ENCODE measurements at regions not wholly inside any gene's neighbourhood (a gene's known extent, or its start where the extent isn't known, plus 50 kb on each side); places are given as distances from the start of the nearest gene placed in this dataset.
A peak's percentile ranks its signal among the peaks of the same experiment; 100 is the strongest.

- no peak for ATAC-seq
Observed at GRCh38 chr15:36365963-36366362, 213.5 kb upstream of the CDIN1 start.

GRCh38 chr15:36370051-36370730, 209.2 kb upstream of the CDIN1 start:
- no peak for ATAC-seq

GRCh38 chr15:36370731-36371112, 208.7 kb upstream of the CDIN1 start:
- no peak for ATAC-seq

- ATAC-seq, result no peak
Observed at GRCh38 chr15:36371509-36371908, 207.9 kb upstream of the CDIN1 start.

- no peak for ATAC-seq
Observed at GRCh38 chr15:36372968-36373367, 206.5 kb upstream of the CDIN1 start.

DNA sequence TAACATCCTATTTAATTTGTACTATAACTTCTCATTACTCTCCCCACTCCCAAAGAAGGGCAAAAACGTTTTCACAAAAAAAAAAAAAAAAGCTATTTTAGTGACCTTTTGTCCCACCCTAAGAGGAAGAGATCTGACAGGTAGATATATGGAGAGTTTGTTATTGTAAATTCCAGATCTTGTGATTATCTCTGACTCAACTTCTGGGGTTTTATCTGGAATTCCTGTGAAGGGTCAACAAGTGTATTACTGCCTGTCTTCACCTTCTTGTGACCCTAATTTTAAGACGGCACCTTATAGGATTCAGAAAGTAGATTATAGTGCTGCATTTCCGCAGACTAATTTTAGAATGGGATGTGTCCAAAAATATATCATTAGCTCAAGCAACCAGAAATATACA, 205.9 kb upstream of the CDIN1 start:
- ATAC-seq, result no peak

- no peak for ATAC-seq
Observed at GRCh38 chr15:36389107-36389506, 190.3 kb upstream of the CDIN1 start.

DNA sequence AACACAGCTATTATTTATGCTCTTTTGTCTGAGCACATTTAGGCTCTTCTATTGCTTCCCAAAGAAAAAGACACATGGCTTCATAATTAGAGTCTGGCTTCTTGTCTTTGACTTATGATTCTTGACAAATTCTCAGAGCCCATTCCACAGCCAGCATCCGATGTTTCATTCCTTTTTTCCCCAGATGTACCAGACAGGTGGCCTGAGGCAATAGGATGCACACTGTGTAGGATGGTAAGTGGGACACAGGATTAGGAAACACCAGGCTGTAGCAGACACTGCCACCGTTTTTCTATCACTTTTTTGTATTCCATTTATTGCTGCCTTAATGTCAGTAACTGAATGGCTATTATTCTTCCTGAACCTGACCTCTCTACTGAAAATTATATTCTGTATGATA, 188.9 kb upstream of the CDIN1 start:
- no peak for ATAC-seq

DNA sequence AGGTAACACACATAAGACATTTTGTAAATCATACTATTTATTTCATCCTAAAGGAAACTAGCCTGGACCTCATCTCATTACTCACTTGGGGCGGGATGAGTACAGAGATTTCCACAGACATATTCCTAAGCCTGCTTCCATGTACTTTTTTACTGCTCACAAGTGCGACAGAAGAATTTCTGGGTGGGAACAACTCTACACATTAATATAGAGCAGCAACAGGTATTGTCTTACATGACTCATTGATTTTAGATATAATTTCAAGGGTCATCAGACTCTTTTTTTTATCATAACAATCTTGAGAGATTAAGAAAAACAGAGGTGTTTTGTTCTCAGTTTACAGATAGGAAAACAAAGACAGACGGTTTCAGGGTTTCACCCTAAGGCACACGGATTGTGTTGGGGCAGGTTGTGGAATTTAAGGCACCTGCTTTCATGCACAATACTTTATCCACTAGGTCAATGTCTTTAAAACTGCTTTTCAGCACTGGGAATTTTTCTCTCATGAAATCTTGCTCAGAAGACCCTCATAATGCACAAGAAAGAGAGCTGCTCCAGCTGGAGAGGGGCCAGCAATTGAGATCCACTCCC, 186.7 kb upstream of the CDIN1 start:
- peak in 1 of 2 donors; percentile 9 for ATAC-seq

GRCh38 chr15:36398212-36398611, 181.2 kb upstream of the CDIN1 start:
- no peak for ATAC-seq

- no peak for ATAC-seq
Observed at GRCh38 chr15:36399276-36399675, 180.2 kb upstream of the CDIN1 start.

- ATAC-seq, result no peak
Observed at GRCh38 chr15:36400936-36401585, 178.4 kb upstream of the CDIN1 start.

- ATAC-seq, result no peak
Observed at GRCh38 chr15:36401586-36401966, 177.8 kb upstream of the CDIN1 start.

DNA sequence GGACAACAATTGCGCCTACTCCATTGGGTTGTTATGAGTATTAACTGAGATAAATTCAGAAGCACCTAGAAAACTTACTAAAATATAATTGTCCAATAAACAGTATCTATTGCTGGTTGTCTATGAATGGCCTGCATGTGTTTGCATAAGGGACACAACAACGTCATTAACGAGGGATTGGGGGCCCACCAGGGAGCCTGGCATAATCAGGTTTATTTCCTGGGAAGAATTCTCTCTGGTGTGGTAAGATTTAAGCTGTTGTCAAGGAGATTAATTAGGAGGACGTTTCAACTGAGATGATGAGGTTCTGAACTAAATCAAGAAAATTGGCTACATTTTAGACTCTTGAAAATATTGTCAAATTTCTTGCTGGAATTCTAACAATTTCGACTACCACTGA, 176.1 kb upstream of the CDIN1 start:
- ATAC-seq, result no peak

- no peak for ATAC-seq
Observed at GRCh38 chr15:36406366-36406765, 173.1 kb upstream of the CDIN1 start.

GRCh38 chr15:36406911-36407310, 172.5 kb upstream of the CDIN1 start:
- ATAC-seq, result no peak

DNA sequence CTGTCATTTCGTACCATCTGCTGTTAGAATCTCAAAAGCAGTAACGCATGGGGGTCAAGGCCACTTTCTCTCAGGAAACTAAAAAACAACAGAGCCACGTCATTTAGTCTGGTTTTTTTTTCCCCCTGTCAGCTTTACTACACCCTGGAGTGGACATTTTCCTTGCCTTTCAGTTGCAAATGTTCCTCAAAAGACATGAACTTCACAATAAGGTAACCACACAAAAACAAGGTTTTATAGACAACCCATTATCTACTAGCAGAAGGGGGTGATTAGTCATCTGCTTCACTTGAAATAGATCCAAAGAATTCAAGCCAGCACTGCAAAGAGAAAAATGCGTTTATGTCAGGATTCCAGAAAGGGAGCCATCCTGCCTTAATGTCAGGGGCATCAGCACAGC, 171.8 kb upstream of the CDIN1 start:
- ATAC-seq, result no peak

GRCh38 chr15:36409819-36410218, 169.6 kb upstream of the CDIN1 start:
- no peak for ATAC-seq

GRCh38 chr15:36414670-36415069, 164.8 kb upstream of the CDIN1 start:
- no peak for ATAC-seq

- no peak for ATAC-seq
Observed at GRCh38 chr15:36415643-36416042, 163.8 kb upstream of the CDIN1 start.

DNA sequence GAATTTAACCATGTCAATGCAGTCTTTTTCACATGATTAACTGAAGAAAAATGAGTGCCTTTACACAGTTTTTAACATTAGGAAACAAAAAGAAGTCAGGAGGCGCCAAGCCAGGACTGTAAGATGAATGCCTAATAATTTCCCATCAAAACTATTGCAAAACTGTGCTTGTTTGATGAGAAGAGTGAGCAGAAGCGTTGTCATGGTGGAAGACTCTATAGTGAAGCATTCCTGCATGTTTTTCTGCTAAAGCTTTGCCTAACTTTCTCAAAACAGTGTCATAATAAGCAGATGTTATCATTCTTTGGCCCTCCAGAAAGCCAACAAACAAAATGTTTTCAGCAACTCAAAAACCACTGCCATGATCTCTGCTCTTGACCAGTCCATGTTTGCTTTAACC, 156.8 kb upstream of the CDIN1 start:
- no peak for ATAC-seq

GRCh38 chr15:36426691-36427090, 152.7 kb upstream of the CDIN1 start:
- ATAC-seq, result no peak

DNA sequence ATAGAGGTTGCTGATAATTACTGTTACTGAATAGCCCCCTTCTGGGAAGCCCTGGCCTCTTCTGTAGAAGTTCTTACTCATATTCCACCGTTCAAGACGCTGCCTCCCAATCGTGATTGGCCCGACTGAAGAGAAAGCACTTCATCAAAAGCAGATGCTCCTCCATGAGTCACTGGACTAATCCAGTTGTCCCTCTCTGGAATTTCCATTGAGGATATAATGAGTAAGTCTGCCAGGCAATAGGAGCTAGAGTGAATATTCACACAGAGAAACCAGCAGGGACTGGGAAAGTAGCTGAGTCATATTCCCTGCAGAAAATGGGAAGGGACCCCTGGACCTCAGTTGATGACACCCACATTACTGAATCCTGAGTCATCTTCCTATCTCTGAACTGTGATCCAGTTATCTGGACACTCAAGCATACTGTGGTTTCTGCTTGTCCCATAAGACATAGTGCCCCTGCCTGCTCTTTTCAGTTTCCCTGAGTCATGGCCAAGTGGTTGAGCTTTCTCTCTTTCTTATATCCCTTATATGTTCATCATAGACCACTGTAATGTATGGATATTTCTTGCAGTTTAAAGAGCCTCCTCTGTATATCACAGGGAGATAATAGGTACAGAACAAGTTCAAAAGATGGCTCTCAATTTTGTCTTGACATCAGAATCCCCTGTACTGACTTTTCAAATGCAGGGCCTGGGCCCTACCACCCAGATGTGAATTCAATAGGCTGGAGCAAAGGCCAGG, 151.2 kb upstream of the CDIN1 start:
- no peak for ATAC-seq

DNA sequence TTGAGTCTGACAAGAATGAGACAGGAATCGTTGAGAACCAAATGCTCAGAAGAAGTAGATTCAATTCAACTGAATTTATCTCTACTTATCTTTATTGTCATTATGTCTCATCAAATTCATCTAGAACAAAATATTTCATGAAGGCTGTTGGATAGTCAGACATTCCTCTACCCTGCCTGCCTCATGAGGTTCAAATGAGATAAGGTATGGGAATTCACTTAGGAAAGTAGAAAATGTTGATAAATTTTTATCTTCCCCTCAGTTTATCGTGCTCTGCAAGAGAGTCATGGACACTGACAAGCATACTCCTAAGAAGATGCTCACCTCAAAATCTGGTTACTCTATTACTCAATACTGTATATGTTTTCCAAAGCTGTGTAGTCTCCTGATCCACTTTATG, 149.7 kb upstream of the CDIN1 start:
- no peak for ATAC-seq

All from activated CD4-positive, CD25-positive, alpha-beta regulatory T cell treated with anti-CD3 and anti-CD28 coated beads, Interleukin-2, amount 50 U/mL, for 24 hours (primary cell).